ENCODE measurements at regions not wholly inside any gene's neighbourhood (a gene's known extent, or its start where the extent isn't known, plus 50 kb on each side); places are given as distances from the start of the nearest gene placed in this dataset.

DNA sequence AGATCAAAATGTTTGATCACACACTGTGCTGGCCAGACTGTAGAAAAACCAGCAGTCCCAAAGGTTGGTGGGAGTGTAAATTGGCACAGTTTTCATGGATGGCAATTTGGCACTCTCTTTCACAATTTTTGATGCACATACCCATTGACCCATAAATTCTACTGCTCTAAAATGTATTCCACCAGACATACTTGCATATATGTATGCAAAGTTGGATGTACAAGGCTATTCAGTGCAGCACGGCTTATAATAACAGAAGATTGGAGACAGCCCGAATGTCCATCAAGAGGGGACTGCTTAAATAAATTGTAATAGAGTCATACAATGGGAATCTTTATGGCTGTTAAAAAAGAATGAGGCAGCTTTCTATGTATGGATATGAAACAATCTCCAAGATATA lies 101.7 kb upstream of the TOP1 start:
- no peaks in the 10 kb centered on the region for H3K4me1 ChIP-seq (ENCODE audit: control insufficient read depth, insufficient read depth, low read length)
- ChIA-PET POLR2A (interaction anchor here (0.6 kb wide), 1 partner anchor 1213 kb away, joined by 9 read pairs; no protein-coding TSS in a partner anchor), CTCF (no interaction called here)
- H3K4me3 ChIP-seq (ENCODE audit: low read depth in 2 of 2, low read length in 2 of 2): no peak overlapping the region
- intact Hi-C loops (cut with micrococcal nuclease; ENCODE audit: unreplicated experiment): no loop called here
- ATAC-seq: no peak
- in situ Hi-C loops (cut with HindIII; ENCODE audit: low pct_unique_long_range_greater_than_20kb, low sequenced_read_pairs): no loop called here
- H3K27me3 ChIP-seq (ENCODE audit: control insufficient read depth, insufficient read depth, low read length): peaks cover 6% of the 10 kb centered on the region
- no TSS peak for BruUV-seq (replicated peaks)
- no peaks in the 10 kb centered on the region for H3K9me3 ChIP-seq (ENCODE audit: control insufficient read depth, insufficient read depth, low read depth, low read length)
- no peak overlapping the region for H3K27ac ChIP-seq (ENCODE audit: low read length)
- no peaks in the 10 kb centered on the region for H3K36me3 ChIP-seq (ENCODE audit: control insufficient read depth, insufficient read depth, low read length)
- no peak for TF ChIP-seq SIN3A (IDR thresholded peaks at IDR 0.05; ENCODE audit: borderline replicate concordance, insufficient read depth, low read depth, low read length)
- TF ChIP-seq, protein P1, sequence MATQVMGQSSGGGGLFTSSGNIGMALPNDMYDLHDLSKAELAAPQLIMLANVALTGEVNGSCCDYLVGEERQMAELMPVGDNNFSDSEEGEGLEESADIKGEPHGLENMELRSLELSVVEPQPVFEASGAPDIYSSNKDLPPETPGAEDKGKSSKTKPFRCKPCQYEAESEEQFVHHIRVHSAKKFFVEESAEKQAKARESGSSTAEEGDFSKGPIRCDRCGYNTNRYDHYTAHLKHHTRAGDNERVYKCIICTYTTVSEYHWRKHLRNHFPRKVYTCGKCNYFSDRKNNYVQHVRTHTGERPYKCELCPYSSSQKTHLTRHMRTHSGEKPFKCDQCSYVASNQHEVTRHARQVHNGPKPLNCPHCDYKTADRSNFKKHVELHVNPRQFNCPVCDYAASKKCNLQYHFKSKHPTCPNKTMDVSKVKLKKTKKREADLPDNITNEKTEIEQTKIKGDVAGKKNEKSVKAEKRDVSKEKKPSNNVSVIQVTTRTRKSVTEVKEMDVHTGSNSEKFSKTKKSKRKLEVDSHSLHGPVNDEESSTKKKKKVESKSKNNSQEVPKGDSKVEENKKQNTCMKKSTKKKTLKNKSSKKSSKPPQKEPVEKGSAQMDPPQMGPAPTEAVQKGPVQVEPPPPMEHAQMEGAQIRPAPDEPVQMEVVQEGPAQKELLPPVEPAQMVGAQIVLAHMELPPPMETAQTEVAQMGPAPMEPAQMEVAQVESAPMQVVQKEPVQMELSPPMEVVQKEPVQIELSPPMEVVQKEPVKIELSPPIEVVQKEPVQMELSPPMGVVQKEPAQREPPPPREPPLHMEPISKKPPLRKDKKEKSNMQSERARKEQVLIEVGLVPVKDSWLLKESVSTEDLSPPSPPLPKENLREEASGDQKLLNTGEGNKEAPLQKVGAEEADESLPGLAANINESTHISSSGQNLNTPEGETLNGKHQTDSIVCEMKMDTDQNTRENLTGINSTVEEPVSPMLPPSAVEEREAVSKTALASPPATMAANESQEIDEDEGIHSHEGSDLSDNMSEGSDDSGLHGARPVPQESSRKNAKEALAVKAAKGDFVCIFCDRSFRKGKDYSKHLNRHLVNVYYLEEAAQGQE (IDR thresholded peaks at IDR 0.05; ENCODE audit: insufficient read depth in 1 of 2, low read depth in 2 of 2, low read length in 1 of 2): no peak
- TF ChIP-seq TCF7L2 (IDR thresholded peaks at IDR 0.05; ENCODE audit: low read depth, low read length): no peak
- no peak for TF ChIP-seq POLR2AphosphoS5 (IDR thresholded peaks at IDR 0.05; ENCODE audit: low read depth, low read length)
- TF ChIP-seq, protein P2, sequence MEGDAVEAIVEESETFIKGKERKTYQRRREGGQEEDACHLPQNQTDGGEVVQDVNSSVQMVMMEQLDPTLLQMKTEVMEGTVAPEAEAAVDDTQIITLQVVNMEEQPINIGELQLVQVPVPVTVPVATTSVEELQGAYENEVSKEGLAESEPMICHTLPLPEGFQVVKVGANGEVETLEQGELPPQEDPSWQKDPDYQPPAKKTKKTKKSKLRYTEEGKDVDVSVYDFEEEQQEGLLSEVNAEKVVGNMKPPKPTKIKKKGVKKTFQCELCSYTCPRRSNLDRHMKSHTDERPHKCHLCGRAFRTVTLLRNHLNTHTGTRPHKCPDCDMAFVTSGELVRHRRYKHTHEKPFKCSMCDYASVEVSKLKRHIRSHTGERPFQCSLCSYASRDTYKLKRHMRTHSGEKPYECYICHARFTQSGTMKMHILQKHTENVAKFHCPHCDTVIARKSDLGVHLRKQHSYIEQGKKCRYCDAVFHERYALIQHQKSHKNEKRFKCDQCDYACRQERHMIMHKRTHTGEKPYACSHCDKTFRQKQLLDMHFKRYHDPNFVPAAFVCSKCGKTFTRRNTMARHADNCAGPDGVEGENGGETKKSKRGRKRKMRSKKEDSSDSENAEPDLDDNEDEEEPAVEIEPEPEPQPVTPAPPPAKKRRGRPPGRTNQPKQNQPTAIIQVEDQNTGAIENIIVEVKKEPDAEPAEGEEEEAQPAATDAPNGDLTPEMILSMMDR (IDR thresholded peaks at IDR 0.05): no peak
- DNase-seq (ENCODE audit: low read depth, low spot score): no peak

DNA sequence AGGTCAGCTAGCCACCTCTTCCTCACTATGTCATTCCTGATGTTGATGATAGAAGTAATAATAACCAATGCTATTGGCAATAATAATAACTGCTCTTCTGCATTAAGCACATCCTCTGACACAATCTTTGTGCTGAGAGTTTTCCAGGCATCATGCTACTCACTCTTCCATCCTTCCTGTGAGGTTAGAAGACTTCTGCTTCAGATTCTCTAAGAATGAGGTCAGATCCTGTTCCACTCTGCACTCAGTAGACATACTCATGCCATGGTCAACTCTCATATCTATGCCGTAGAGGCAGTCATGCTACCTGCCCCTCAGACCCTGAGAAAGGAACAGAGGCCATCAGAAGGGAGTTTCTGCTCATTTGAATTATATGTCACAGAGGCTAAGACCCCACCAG lies 98.1 kb upstream of the TOP1 start:
- TF ChIP-seq POLR2AphosphoS5 (IDR thresholded peaks at IDR 0.05; ENCODE audit: low read depth, low read length) (no peak), SIN3A (IDR thresholded peaks at IDR 0.05; ENCODE audit: borderline replicate concordance, insufficient read depth, low read depth, low read length) (no peak)
- TF ChIP-seq, protein P1 (IDR thresholded peaks at IDR 0.05; ENCODE audit: insufficient read depth in 1 of 2, low read depth in 2 of 2, low read length in 1 of 2): no peak
- ChIA-PET CTCF (no interaction called here), POLR2A (no interaction called here)
- H3K36me3 ChIP-seq (ENCODE audit: control insufficient read depth, insufficient read depth, low read length): no peaks in the 10 kb centered on the region
- intact Hi-C loops (cut with micrococcal nuclease; ENCODE audit: unreplicated experiment) (no loop called here), in situ Hi-C loops (cut with HindIII; ENCODE audit: low pct_unique_long_range_greater_than_20kb, low sequenced_read_pairs) (no loop called here)
- no peaks in the 10 kb centered on the region for H3K4me1 ChIP-seq (ENCODE audit: control insufficient read depth, insufficient read depth, low read length)
- H3K9me3 ChIP-seq (ENCODE audit: control insufficient read depth, insufficient read depth, low read depth, low read length): no peaks in the 10 kb centered on the region
- ATAC-seq (no peak), DNase-seq (ENCODE audit: low read depth, low spot score) (no peak)
- H3K27me3 ChIP-seq (ENCODE audit: control insufficient read depth, insufficient read depth, low read length): peaks cover 6% of the 10 kb centered on the region
- H3K4me3 ChIP-seq (ENCODE audit: low read depth in 2 of 2, low read length in 2 of 2): no peak overlapping the region
- no peak overlapping the region for H3K27ac ChIP-seq (ENCODE audit: low read length)
- BruUV-seq (replicated peaks): no TSS peak

Data from Panc1 (cell line).